ENCODE measurements at regions not wholly inside any gene's neighbourhood (a gene's known extent, or its start where the extent isn't known, plus 50 kb on each side); places are given as distances from the start of the nearest gene placed in this dataset.

- Histone ChIP-seq H3K4me3 (no peak overlapping the region), H3K9me2 (replicated peaks; ENCODE audit: insufficient read depth) (no peaks in the 10 kb centered on the region), H3K9me3 (ENCODE audit: low read depth) (no peaks in the 10 kb centered on the region), H3K36me3 (replicated peaks; ENCODE audit: insufficient read depth, low read depth) (no peaks in the 10 kb centered on the region), H3K79me2 (no peaks in the 10 kb centered on the region), H3K27ac (no peak overlapping the region), H3K4me1 (ENCODE audit: insufficient read depth) (no peaks in the 10 kb centered on the region), H4K20me1 (ENCODE audit: insufficient read depth, poor library complexity, severe bottlenecking) (no peaks in the 10 kb centered on the region), H3K4me2 (no peak overlapping the region), H2AFZ (no peak overlapping the region), H3K27me3 (no peaks in the 10 kb centered on the region)
- DNase-seq (ENCODE audit: low spot score), result no peak
- WGBS (ENCODE audit: low lambda C conversion rate, missing lambda C conversion rate), result 76% methylated on average over 3 of the region's 4 CpGs
- no peak for TF ChIP-seq EZH2 (IDR thresholded peaks at IDR 0.05; ENCODE audit: borderline replicate concordance)
- no peak for TF ChIP-seq EZH2phosphoT487 (IDR thresholded peaks at IDR 0.05; ENCODE audit: low read depth, severe bottlenecking, unreplicated experiment)
- no peak for TF ChIP-seq CTCF (IDR thresholded peaks at IDR 0.05; ENCODE audit: poor library complexity)
These were observed 98.8 kb upstream of the CACNA1A start for GRCh38 chr19:13604902-13605586.

- no peak overlapping the region for H3K4me2 ChIP-seq
- no peaks in the 10 kb centered on the region for H3K27me3 ChIP-seq
- 86% methylated on average over 6 of the region's 6 CpGs for WGBS (ENCODE audit: low lambda C conversion rate, missing lambda C conversion rate)
- H2AFZ ChIP-seq, result no peak overlapping the region
- TF ChIP-seq EZH2phosphoT487 (IDR thresholded peaks at IDR 0.05; ENCODE audit: low read depth, severe bottlenecking, unreplicated experiment) (no peak), EZH2 (IDR thresholded peaks at IDR 0.05; ENCODE audit: borderline replicate concordance) (no peak), CTCF (IDR thresholded peaks at IDR 0.05; ENCODE audit: poor library complexity) (no peak)
- H3K27ac ChIP-seq, result no peak overlapping the region
- H3K4me3 ChIP-seq, result no peak overlapping the region
- no peak for DNase-seq (ENCODE audit: low spot score)
- H3K4me1 ChIP-seq (ENCODE audit: insufficient read depth), result no peaks in the 10 kb centered on the region
- no peaks in the 10 kb centered on the region for H3K9me3 ChIP-seq (ENCODE audit: low read depth)
- no peaks in the 10 kb centered on the region for H3K79me2 ChIP-seq
- no peaks in the 10 kb centered on the region for H3K9me2 ChIP-seq (replicated peaks; ENCODE audit: insufficient read depth)
- H3K36me3 ChIP-seq (replicated peaks; ENCODE audit: insufficient read depth, low read depth), result no peaks in the 10 kb centered on the region
- no peaks in the 10 kb centered on the region for H4K20me1 ChIP-seq (ENCODE audit: insufficient read depth, poor library complexity, severe bottlenecking)
These were observed 94.5 kb upstream of the CACNA1A start for GRCh38 chr19:13600802-13601201.

- no peaks in the 10 kb centered on the region for H3K36me3 ChIP-seq (replicated peaks; ENCODE audit: insufficient read depth, low read depth)
- no peaks in the 10 kb centered on the region for H3K4me1 ChIP-seq (ENCODE audit: insufficient read depth)
- no peak for TF ChIP-seq EZH2phosphoT487 (IDR thresholded peaks at IDR 0.05; ENCODE audit: low read depth, severe bottlenecking, unreplicated experiment)
- TF ChIP-seq CTCF (IDR thresholded peaks at IDR 0.05; ENCODE audit: poor library complexity), result no peak
- TF ChIP-seq EZH2 (IDR thresholded peaks at IDR 0.05; ENCODE audit: borderline replicate concordance), result no peak
- H3K9me2 ChIP-seq (replicated peaks; ENCODE audit: insufficient read depth), result no peaks in the 10 kb centered on the region
- H3K27ac ChIP-seq, result no peak overlapping the region
- H3K9me3 ChIP-seq (ENCODE audit: low read depth), result no peaks in the 10 kb centered on the region
- no peaks in the 10 kb centered on the region for H3K79me2 ChIP-seq
- no peaks in the 10 kb centered on the region for H4K20me1 ChIP-seq (ENCODE audit: insufficient read depth, poor library complexity, severe bottlenecking)
- DNase-seq (ENCODE audit: low spot score), result no peak
- no peak overlapping the region for H2AFZ ChIP-seq
- 89% methylated on average over 9 of the region's 9 CpGs for WGBS (ENCODE audit: low lambda C conversion rate, missing lambda C conversion rate)
- H3K4me2 ChIP-seq, result no peak overlapping the region
- H3K27me3 ChIP-seq, result no peaks in the 10 kb centered on the region
- no peak overlapping the region for H3K4me3 ChIP-seq
These were observed 93.8 kb upstream of the CACNA1A start for GRCh38 chr19:13600091-13600490.

All from hepatocyte (in vitro differentiated cells).